GM19240 (cell line): ENCODE measurements at regions not wholly inside any gene's neighbourhood (a gene's known extent, or its start where the extent isn't known, plus 50 kb on each side); places are given as distances from the start of the nearest gene placed in this dataset.

Experiments used
- DNase-seq: peaks from one replicate; pipeline ENCODE4 v3.0.0; 2011; ENCODE audit warnings: low spot score; ENCODE audit not compliant: insufficient read length

DNA sequence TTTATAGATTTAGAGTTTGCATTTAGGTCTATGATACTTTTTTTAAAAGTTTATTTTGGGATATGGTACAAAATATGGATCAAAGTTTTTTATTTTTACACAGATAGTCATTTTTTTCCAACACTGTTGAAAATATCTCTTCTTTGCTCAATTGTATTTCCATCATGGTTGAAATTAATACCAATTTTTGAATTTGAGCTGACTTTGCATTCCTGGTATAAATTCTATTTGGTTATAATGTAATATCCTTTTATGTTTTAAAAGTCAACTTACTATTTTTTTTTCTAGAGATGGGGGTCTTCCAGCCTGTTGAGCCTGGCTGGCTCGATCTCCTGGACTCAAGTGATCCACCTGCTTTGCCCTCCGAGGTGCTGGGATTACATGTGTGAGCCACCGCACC is 620.1 kb downstream of the OLFM4 start:
- DNase-seq: no peak

DNA sequence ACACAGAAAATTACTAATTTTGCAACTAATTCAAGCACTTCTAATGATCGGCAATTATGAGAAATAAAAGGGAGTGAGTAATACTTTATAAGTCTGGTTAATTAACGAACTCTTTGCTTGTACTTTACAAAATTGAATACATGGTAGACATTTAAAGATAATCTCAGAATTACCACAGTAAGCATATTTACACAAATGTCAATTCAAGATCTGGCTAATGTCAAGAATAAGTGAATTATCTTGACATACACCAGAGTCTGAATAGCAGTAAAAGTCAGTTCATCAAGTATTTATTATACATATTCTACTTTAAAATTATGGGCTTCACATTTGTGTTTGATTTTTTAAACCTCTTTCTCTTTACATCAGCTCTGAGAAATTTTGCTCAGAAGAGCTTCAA is 643.4 kb downstream of the OLFM4 start:
- DNase-seq: no peak

- no peak for DNase-seq
Measured at GRCh38 chr13:53683146-53683545, 654.5 kb downstream of the OLFM4 start.

- DNase-seq: no peak
Measured at GRCh38 chr13:53683608-53684007, 655.0 kb downstream of the OLFM4 start.

DNA sequence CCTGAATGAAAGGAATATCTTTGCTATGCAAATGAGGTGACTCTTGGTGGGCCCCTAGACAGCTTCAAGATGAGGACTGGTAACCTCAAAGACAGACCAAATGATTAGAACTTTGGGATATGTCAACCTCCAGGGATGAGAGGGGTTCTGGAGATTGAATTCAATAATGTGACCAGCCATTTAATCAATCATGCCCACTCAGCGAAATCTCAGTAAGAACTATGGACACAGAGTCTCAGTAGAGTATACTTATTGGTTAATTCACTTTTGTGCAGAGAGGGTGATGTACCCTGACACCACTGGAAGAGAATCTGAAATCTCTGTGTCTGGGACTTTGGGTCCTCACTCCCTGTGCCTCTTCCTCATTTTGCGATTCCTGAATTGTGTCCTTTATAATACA is 662.8 kb downstream of the OLFM4 start:
- no peak for DNase-seq

- no peak for DNase-seq
Measured at GRCh38 chr13:53694814-53695532, 666.4 kb downstream of the OLFM4 start.

- DNase-seq: no peak
Measured at GRCh38 chr13:53703371-53704080, 674.9 kb downstream of the OLFM4 start.

DNA sequence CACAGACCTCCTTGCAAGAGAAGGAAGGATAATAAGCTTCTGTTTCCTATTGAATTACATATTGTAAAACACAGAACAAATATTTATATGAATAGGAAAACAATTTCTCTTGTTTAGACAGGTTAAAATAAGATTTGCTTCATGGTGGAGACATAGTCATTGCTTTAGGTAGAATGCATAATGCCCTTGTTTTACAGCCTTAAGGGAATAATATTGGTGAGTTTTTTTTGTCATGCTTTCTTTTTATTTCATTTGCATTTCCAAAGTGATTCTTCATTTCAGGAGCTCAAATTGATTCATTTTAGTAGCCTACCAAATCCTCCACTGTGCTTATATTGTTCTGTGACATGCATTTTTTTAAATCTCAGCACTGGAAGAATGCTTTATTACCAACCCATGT is 690.7 kb downstream of the OLFM4 start:
- DNase-seq: no peak

DNA sequence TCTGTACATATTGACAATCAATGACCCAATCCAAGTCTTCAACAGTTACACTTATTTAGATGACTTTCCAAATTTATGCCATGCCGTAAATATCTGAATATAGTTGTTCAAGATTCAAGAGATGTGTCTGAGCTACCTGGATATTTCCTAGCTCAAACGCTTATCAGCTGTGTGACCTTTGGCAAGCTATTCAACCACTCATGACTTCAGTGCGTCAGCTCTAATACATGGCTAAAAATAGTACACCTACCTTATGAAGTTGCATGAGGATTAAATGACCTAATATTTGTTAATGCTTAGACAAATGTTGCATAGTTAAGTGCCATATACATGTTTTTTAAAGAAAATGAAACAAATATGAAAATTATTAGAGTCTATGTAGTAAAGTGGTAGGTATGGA is 704.1 kb downstream of the OLFM4 start:
- DNase-seq: no peak

GRCh38 chr13:53743906-53744305 is 715.3 kb downstream of the OLFM4 start:
- no peak for DNase-seq

DNA sequence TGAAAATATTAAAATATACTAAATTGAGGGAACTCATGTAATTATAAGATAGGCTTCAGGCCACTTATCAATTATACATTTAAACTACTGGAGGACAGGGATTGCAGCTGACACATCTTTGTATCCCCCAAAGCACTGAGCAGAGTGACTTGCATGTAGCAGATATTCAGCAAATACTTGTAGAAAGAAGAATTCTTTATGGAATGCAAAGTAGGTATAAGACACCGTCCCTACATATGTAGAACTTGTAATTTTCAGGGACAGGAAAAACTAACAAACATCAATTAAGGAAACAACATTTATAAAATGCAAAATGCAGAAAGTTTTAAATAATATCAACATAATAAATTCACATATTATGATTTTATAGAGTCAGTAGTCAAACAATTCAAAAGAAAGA is 719.2 kb downstream of the OLFM4 start:
- DNase-seq: no peak

DNA sequence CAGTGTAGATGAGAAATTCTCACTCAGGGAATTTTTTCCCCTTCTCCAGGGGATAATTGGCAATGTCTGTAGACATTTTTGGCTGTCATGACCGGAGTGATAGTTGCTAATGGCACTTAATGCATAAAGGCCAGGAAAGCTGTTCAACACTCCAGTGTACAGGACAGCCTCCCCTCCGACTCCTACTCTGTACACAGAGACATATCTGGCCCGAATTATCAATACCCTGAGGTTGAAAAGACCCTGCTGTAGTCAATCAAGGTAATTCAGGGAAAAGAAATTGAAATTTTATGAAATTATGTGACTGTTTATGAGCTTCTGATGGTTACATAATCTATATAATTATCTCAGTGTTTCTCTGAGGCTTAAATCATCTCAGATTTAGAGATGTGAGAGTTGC is 720.7 kb downstream of the OLFM4 start:
- no peak for DNase-seq

DNA sequence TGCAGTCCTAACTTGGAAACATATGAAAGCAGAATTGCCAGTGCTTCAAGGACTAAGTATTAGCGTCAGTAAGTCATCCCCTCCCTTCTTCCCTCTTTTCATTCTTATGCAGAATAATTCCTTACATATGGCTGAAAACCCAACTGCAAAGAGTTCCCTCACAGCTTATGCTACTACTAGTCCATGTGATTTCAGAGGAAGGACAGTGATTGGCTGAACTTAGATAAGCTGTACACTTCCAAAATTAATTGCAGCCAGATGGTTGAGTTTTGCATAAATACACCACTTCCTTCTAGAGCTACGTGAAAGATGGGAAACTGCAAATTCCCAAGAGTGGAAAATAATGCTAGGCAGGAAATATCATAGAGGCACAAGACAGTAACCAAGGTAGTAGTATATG is 730.4 kb downstream of the OLFM4 start:
- DNase-seq: no peak

GRCh38 chr13:53775807-53776206 is 747.2 kb downstream of the OLFM4 start:
- DNase-seq: no peak

GRCh38 chr13:53778937-53779336 is 750.3 kb downstream of the OLFM4 start:
- no peak for DNase-seq

DNA sequence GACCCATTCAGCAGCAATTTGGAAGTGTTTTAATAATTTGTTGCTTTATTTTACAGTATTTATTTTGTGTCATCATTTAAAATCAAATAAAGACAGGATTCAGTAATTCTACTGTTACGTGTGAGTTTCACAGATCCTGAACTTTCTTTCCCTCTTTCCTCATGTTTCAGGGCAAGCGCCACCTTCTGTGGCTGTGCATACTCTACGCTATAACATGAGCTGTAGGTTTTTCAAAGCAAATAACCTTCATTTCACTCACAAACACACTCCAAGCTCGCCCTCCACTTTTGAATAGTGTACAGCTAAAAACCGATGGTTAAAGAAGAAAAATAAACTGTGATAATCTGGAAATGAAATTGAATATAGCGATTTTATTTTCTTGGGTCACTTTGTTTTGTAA is 753.3 kb downstream of the OLFM4 start:
- DNase-seq: no peak

DNA sequence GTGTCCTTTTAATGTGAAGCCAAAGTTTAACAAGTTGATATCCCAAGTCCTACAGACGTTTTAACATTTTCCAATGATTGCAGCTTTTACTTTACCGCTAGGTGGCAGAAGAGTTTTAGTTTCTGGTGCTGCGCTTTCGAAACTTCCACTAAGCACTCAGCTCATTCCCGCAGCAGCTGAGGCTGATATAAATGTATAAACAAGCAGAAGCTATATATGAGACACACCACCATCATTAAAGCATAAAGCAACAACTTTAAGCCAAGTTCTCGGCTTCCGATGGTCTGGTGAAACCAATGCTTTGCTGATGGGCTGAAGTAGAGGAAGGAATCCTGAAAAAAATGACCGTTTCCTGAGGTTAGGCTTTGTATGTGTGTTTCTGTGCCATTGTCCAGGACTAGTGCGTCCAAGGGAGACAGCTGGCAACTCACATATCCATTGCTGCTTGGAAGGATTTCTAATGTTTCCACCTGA is 753.9 kb downstream of the OLFM4 start:
- no peak for DNase-seq

- DNase-seq: no peak
Measured at GRCh38 chr13:53783471-53783870, 754.9 kb downstream of the OLFM4 start.

DNA sequence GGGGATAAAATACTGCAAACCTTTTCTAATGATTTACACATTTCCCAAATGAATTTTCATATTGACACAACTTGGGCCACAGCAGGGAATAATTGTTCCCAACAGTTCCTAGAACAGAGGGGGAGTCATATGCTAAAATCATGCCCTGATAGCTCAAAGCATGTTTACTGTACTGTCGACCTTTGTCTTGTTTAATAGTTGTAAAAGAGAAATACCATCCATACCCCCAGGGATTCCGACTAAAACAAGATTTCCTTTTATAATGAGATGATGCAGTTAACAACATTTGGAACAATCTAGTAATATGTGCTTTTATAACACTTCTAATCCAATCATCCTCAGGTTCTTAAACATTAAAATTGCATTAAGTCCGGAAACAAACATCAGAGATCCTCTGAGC is 759.7 kb downstream of the OLFM4 start:
- no peak for DNase-seq

- DNase-seq: no peak
Measured at GRCh38 chr13:53800011-53800410, 771.4 kb downstream of the OLFM4 start.

DNA sequence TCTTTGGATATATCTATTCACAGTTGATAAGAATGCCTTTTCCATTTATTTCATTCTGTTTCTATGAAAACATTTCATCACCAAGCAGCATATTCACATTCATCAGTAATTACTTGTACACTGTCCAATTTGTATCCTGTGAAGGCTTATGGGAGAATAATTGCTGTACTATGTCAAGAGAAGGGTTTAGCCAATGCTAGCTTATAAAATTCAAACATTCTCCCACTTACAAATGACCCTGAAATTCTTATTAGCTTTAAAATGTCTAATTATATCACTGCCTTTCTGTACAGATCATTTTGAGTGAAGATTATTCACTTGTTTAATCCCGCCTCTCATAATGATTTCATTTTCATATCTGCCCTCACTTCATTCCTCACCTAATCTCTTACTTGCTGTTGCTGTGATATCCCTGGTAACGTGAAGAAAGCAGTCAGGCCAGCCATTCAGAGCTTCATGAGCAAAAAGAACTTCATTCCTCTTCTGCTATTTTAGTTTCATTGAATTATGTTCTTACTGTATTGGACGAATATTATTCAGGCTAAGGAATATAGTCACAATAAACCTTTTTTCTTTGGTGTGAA is 778.7 kb downstream of the OLFM4 start:
- DNase-seq: no peak

- DNase-seq: no peak
Measured at GRCh38 chr13:53821632-53822031, 793.0 kb downstream of the OLFM4 start.

DNA sequence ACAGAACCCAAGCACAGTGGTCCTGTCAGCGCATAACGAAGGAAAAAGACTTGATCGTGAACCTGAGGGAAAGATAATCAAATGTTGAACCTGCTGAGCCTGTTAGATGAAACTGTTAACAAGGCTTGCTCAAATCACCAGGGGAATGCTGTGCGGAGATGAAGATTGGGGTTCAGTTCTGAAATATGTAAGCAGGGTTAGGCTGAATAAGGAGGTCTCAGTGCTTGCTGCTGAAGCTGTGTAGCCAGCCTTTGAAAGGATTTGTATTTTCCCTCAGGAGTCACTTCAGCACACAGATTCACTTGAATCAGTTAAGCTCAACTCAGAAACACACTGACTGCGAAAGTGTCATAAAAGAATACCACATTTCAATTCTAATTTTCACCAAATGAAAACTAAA is 793.5 kb downstream of the OLFM4 start:
- no peak for DNase-seq
